ENCODE measurements at regions not wholly inside any gene's neighbourhood (a gene's known extent, or its start where the extent isn't known, plus 50 kb on each side); places are given as distances from the start of the nearest gene placed in this dataset.
"Not testable (repeated sequence)": the region's sequence is repeated elsewhere in the genome, so short reads cannot be mapped to it uniquely, and the experiment has no call there.

- no peak for DNase-seq
Observed at GRCh38 chr7:114175125-114175524, 239.5 kb upstream of the FOXP2 start.

GRCh38 chr7:114173170-114173890, 241.3 kb upstream of the FOXP2 start:
- no peak for DNase-seq

GRCh38 chr7:114169389-114169788, 245.2 kb upstream of the FOXP2 start:
- DNase-seq = not testable (repeated sequence)

- no peak for DNase-seq
Observed at GRCh38 chr7:114160925-114161324, 242.1 kb upstream of the PPP1R3A start.

GRCh38 chr7:114158854-114159253, 240.0 kb upstream of the PPP1R3A start:
- no peak for DNase-seq

- no peak for DNase-seq
Observed at GRCh38 chr7:114158275-114158674, 239.5 kb upstream of the PPP1R3A start.

GRCh38 chr7:114156178-114156577, 237.4 kb upstream of the PPP1R3A start:
- no peak for DNase-seq

- no peak for DNase-seq
Observed at GRCh38 chr7:114155116-114156110, 236.6 kb upstream of the PPP1R3A start.

- DNase-seq = no peak
Observed at GRCh38 chr7:114153700-114154099, 234.9 kb upstream of the PPP1R3A start.

- no peak for DNase-seq
Observed at GRCh38 chr7:114152314-114152938, 233.6 kb upstream of the PPP1R3A start.

GRCh38 chr7:114151777-114152176, 233.0 kb upstream of the PPP1R3A start:
- DNase-seq = no peak

GRCh38 chr7:114150689-114151088, 231.9 kb upstream of the PPP1R3A start:
- no peak for DNase-seq

- DNase-seq = no peak
Observed at GRCh38 chr7:114148779-114149178, 230.0 kb upstream of the PPP1R3A start.

- no peak for DNase-seq
Observed at GRCh38 chr7:114141415-114141814, 222.6 kb upstream of the PPP1R3A start.

- no peak for DNase-seq
Observed at GRCh38 chr7:114140561-114140960, 221.8 kb upstream of the PPP1R3A start.

- not testable (repeated sequence) for DNase-seq
Observed at GRCh38 chr7:114139690-114140089, 220.9 kb upstream of the PPP1R3A start.

GRCh38 chr7:114138587-114138986, 219.8 kb upstream of the PPP1R3A start:
- DNase-seq = no peak

GRCh38 chr7:114133717-114134116, 214.9 kb upstream of the PPP1R3A start:
- no peak for DNase-seq

- DNase-seq = no peak
Observed at GRCh38 chr7:114130866-114131265, 212.1 kb upstream of the PPP1R3A start.

GRCh38 chr7:114128880-114129279, 210.1 kb upstream of the PPP1R3A start:
- no peak for DNase-seq

GRCh38 chr7:114126095-114126494, 207.3 kb upstream of the PPP1R3A start:
- DNase-seq = no peak

- DNase-seq = no peak
Observed at GRCh38 chr7:114112806-114113205, 194.0 kb upstream of the PPP1R3A start.

GRCh38 chr7:114110666-114111065, 191.9 kb upstream of the PPP1R3A start:
- DNase-seq = no peak
